Testis (tissue), 2 donors: ENCODE measurements at regions not wholly inside any gene's neighbourhood (a gene's known extent, or its start where the extent isn't known, plus 50 kb on each side); places are given as distances from the start of the nearest gene placed in this dataset.
"Not testable (repeated sequence)": the region's sequence is repeated elsewhere in the genome, so short reads cannot be mapped to it uniquely, and the experiment has no call there.

Experiments used
- POLR2A ChIP-seq: fragments of 450-650 bp; IDR thresholded peaks from one replicate; pipeline ENCODE4 v1.6.1; 2017; ENCODE audit warnings: antibody characterized with exemption, mild to moderate bottlenecking, moderate library complexity
- TF ChIP-seq, protein P1 (sequence below), 3 experiments: fragments of 450-650 bp in 2 of 3; fragments of 200-600 bp in 1 of 3; sonication (generic) in 1 of 3; IDR thresholded peaks; one replicate each; pipeline ENCODE4 v1.5.1; 2016 to 2019; ENCODE audit warnings: antibody characterized with exemption in 3 of 3, mild to moderate bottlenecking in 2 of 3, moderate library complexity in 1 of 3

DNA sequence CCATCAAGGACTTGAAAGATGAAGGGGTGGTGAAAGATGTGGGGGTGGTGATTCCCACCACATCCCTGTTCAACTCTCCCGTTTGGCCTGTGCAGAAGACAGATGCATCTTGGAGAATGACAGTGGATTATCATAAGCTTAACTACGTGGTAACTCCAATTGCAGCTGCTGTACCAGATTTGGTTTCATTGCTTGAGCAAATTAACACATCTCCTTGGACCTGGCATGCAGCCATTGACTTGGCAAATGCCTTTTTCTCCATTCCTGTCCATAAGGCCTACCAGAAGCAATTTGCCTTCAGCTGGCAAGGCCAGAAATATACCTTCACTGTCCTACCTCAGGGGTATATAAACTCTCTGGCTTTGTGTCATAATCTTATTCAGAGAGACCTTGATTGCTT, 746.3 kb downstream of the DNAH5 start:
- TF ChIP-seq, protein P1, sequence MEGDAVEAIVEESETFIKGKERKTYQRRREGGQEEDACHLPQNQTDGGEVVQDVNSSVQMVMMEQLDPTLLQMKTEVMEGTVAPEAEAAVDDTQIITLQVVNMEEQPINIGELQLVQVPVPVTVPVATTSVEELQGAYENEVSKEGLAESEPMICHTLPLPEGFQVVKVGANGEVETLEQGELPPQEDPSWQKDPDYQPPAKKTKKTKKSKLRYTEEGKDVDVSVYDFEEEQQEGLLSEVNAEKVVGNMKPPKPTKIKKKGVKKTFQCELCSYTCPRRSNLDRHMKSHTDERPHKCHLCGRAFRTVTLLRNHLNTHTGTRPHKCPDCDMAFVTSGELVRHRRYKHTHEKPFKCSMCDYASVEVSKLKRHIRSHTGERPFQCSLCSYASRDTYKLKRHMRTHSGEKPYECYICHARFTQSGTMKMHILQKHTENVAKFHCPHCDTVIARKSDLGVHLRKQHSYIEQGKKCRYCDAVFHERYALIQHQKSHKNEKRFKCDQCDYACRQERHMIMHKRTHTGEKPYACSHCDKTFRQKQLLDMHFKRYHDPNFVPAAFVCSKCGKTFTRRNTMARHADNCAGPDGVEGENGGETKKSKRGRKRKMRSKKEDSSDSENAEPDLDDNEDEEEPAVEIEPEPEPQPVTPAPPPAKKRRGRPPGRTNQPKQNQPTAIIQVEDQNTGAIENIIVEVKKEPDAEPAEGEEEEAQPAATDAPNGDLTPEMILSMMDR (IDR thresholded peaks at IDR 0.05): not testable (repeated sequence)
- not testable (repeated sequence) for TF ChIP-seq POLR2A
